ENCODE measurements at regions not wholly inside any gene's neighbourhood (a gene's known extent, or its start where the extent isn't known, plus 50 kb on each side); places are given as distances from the start of the nearest gene placed in this dataset.

GRCh38 chr17:77068915-77069314, 71.9 kb upstream of the SEC14L1 start:
- H3K27me3 ChIP-seq: peaks cover 68% of the 10 kb centered on the region
- no peak for DNase-seq
- TF ChIP-seq CTCF (IDR thresholded peaks at IDR 0.05) (no peak), POLR2AphosphoS5 (IDR thresholded peaks at IDR 0.05) (no peak), EP300 (IDR thresholded peaks at IDR 0.05; ENCODE audit: low read depth) (no peak), POLR2A (IDR thresholded peaks at IDR 0.05) (no peak)
- in situ Hi-C loops (cut with MboI; ENCODE audit: low pct_ligation_motif_present in 1 of 4, low pct_unique_long_range_greater_than_20kb in 1 of 4, low sequenced_read_pairs in 3 of 4) (loop anchor here in 1 of 4 donors (5.0 kb wide), 1 partner anchor 207 kb away; no protein-coding TSS in a partner anchor), intact Hi-C loops (cut with DNase I; ENCODE audit: low total_unique reads) (loop anchor here (5.0 kb wide), 1 partner anchor 202 kb away; the partner anchor contains the start of gene MGAT5B)
- no peak overlapping the region for H3K27ac ChIP-seq
- WGBS, 2 donors (ENCODE audit: low coverage in 1 of 2): 55% methylated on average over 2 of the region's 2 CpGs; no CpG with 5 or more reads in 1 of the 2 donors
- no peaks in the 10 kb centered on the region for H3K36me3 ChIP-seq
- H3K9me3 ChIP-seq: no peaks in the 10 kb centered on the region
- H3K4me3 ChIP-seq: no peak overlapping the region
- no peaks in the 10 kb centered on the region for H3K4me1 ChIP-seq

- intact Hi-C loops (cut with DNase I; ENCODE audit: low total_unique reads) (no loop called here), in situ Hi-C loops (cut with MboI; ENCODE audit: low pct_ligation_motif_present in 1 of 4, low pct_unique_long_range_greater_than_20kb in 1 of 4, low sequenced_read_pairs in 3 of 4) (no loop called here)
- no peak for DNase-seq
- peaks cover 63% of the 10 kb centered on the region for H3K27me3 ChIP-seq
- H3K4me1 ChIP-seq: no peaks in the 10 kb centered on the region
- no peak overlapping the region for H3K27ac ChIP-seq
- 79 to 80% methylated on average over 4 to 6 of the region's 6 CpGs for WGBS, 2 donors (ENCODE audit: low coverage in 1 of 2)
- H3K9me3 ChIP-seq: no peaks in the 10 kb centered on the region
- no peak overlapping the region for H3K4me3 ChIP-seq
- H3K36me3 ChIP-seq: no peaks in the 10 kb centered on the region
- no peak for TF ChIP-seq POLR2AphosphoS5 (IDR thresholded peaks at IDR 0.05)
- TF ChIP-seq EP300 (IDR thresholded peaks at IDR 0.05; ENCODE audit: low read depth): no peak
- TF ChIP-seq CTCF (IDR thresholded peaks at IDR 0.05): no peak
- no peak for TF ChIP-seq POLR2A (IDR thresholded peaks at IDR 0.05)
Observed at GRCh38 chr17:77070888-77071279, 69.9 kb upstream of the SEC14L1 start.

- TF ChIP-seq EP300 (IDR thresholded peaks at IDR 0.05; ENCODE audit: low read depth): no peak
- no peak for TF ChIP-seq POLR2AphosphoS5 (IDR thresholded peaks at IDR 0.05)
- TF ChIP-seq POLR2A (IDR thresholded peaks at IDR 0.05): no peak
- no peak for TF ChIP-seq CTCF (IDR thresholded peaks at IDR 0.05)
- intact Hi-C loops (cut with DNase I; ENCODE audit: low total_unique reads) (no loop called here), in situ Hi-C loops (cut with MboI; ENCODE audit: low pct_ligation_motif_present in 1 of 4, low pct_unique_long_range_greater_than_20kb in 1 of 4, low sequenced_read_pairs in 3 of 4) (no loop called here)
- DNase-seq: no peak
- Histone ChIP-seq H3K4me1 (peaks cover 0 to 4% (median 0%) of the 10 kb centered on the region in 4 donors), H3K4me3 (no peak overlapping the region), H3K27me3 (peaks cover 61% of the 10 kb centered on the region), H3K9me3 (no peaks in the 10 kb centered on the region), H3K27ac (no peak overlapping the region), H3K36me3 (no peaks in the 10 kb centered on the region)
Observed at GRCh38 chr17:77071925-77072490, 68.8 kb upstream of the SEC14L1 start.

GRCh38 chr17:77072670-77073069, 68.1 kb upstream of the SEC14L1 start:
- DNase-seq: no peak
- H3K4me1 ChIP-seq: peaks cover 0 to 4% (median 0%) of the 10 kb centered on the region in 4 donors
- H3K36me3 ChIP-seq: no peaks in the 10 kb centered on the region
- 76% methylated on average over 4 of the region's 4 CpGs; no CpG with 5 or more reads in 1 of the 2 donors for WGBS, 2 donors (ENCODE audit: low coverage in 1 of 2)
- H3K27ac ChIP-seq: no peak overlapping the region
- in situ Hi-C loops (cut with MboI; ENCODE audit: low pct_ligation_motif_present in 1 of 4, low pct_unique_long_range_greater_than_20kb in 1 of 4, low sequenced_read_pairs in 3 of 4): no loop called here
- no peak for TF ChIP-seq CTCF (IDR thresholded peaks at IDR 0.05)
- TF ChIP-seq EP300 (IDR thresholded peaks at IDR 0.05; ENCODE audit: low read depth): no peak
- no peak for TF ChIP-seq POLR2A (IDR thresholded peaks at IDR 0.05)
- TF ChIP-seq POLR2AphosphoS5 (IDR thresholded peaks at IDR 0.05): no peak
- H3K4me3 ChIP-seq: no peak overlapping the region
- intact Hi-C loops (cut with DNase I; ENCODE audit: low total_unique reads): no loop called here
- no peaks in the 10 kb centered on the region for H3K9me3 ChIP-seq
- peaks cover 57% of the 10 kb centered on the region for H3K27me3 ChIP-seq
